Body of pancreas (tissue), 4 donors: ENCODE measurements at regions not wholly inside any gene's neighbourhood (a gene's known extent, or its start where the extent isn't known, plus 50 kb on each side); places are given as distances from the start of the nearest gene placed in this dataset.

Experiments used
- ATAC-seq: fragments of 150-250 bp; one replicate; pipeline ENCODE4 v1.9.1; 2016
- DNase-seq, 4 donors: peaks; one replicate each; pipeline ENCODE4 v3.0.0-alpha.2; 2019
- H3K27ac ChIP-seq, 4 donors: fragments of 200-600 bp; sonication (generic); 1 replicate in 3 of 4; 2 replicates in 1 of 4; pipeline versions ENCODE4 v1.5.1 to v1.6.1; 2016 to 2019; ENCODE audit warnings: mild to moderate bottlenecking in 1 of 4, mixed read lengths in 1 of 4, moderate library complexity in 1 of 4
- H3K27me3 ChIP-seq, 2 donors: fragments of 200-600 bp; sonication (generic); one replicate each; pipeline ENCODE4 v1.6.0; 2016; ENCODE audit warnings: mild to moderate bottlenecking in 1 of 2
- H3K36me3 ChIP-seq, 2 donors: fragments of 200-600 bp; sonication (generic); replicated peaks in 1 of 2; 2 replicates each; pipeline ENCODE4 v1.5.1; 2016; ENCODE audit warnings: low read depth in 2 of 2; ENCODE audit not compliant: insufficient read depth in 1 of 2
- H3K4me1 ChIP-seq: fragments of 200-600 bp; sonication (generic); one replicate; pipeline ENCODE4 v1.6.0; 2016
- H3K4me3 ChIP-seq, 2 donors: fragments of 200-600 bp; sonication (generic); 1 replicate in 1 of 2; 2 replicates in 1 of 2; pipeline ENCODE4 v1.5.1; 2016 to 2019
- H3K9me3 ChIP-seq, 3 donors: fragments of 200-600 bp; sonication (generic); 1 replicate in 2 of 3; 2 replicates in 1 of 3; pipeline ENCODE4 v1.5.1; 2016
- CTCF ChIP-seq, 7 experiments: fragments of 450-650 bp in 4 of 7; fragments of 200-600 bp in 3 of 7; sonication (generic) in 3 of 7; IDR thresholded peaks; one replicate each; pipeline ENCODE4 v1.5.1; 2016 to 2019; ENCODE audit warnings: antibody characterized with exemption in 7 of 7
- POLR2A ChIP-seq, 3 donors: fragments of 450-650 bp; IDR thresholded peaks; one replicate each; pipeline ENCODE4 v1.6.1; 2016; ENCODE audit warnings: antibody characterized with exemption in 3 of 3, mild to moderate bottlenecking in 2 of 3
- WGBS, 2 donors: methylation state at CpG; one replicate each; pipeline ENCODE4 v1.1.5; 2017; 5-methylcytosine and 5-hydroxymethylcytosine counted together
- intact Hi-C: fragments of 100-400 bp; cut with DNase I; formaldehyde crosslinking; loops from one replicate; pipeline ENCODE4 v1.15.1; 2023

DNA sequence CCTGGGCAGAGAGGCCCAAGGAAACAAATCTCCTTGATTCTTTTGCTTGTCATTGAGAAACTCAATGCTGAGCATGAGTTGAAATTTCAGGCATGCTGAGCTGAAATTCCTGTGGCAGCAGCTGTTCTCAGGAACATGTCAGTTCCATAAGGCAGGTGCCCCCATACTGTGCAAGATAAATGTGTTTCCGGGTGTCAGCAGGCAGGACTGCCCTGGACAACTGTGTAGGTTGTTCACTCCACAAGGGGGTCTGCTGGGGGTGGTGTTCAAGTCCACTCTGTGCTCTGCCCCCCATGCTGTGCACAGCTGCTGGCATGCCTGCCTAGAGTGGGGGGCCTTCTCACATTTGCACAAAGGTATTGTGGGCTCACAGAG is 133.7 kb downstream of the CTTN start:
- Histone ChIP-seq H3K9me3 (no peaks in the 10 kb centered on the region), H3K4me3 (no peak overlapping the region), H3K27ac (no peak overlapping the region), H3K4me1 (no peaks in the 10 kb centered on the region), H3K36me3 (no peaks in the 10 kb centered on the region), H3K27me3 (no peaks in the 10 kb centered on the region)
- DNase-seq (no peak), ATAC-seq (no peak)
- TF ChIP-seq CTCF (IDR thresholded peaks at IDR 0.05) (no peak), POLR2A (IDR thresholded peaks at IDR 0.05) (no peak)
- intact Hi-C loops = no loop called here
- WGBS, 2 donors = 57 to 67% methylated on average over 1 of the region's 1 CpG

DNA sequence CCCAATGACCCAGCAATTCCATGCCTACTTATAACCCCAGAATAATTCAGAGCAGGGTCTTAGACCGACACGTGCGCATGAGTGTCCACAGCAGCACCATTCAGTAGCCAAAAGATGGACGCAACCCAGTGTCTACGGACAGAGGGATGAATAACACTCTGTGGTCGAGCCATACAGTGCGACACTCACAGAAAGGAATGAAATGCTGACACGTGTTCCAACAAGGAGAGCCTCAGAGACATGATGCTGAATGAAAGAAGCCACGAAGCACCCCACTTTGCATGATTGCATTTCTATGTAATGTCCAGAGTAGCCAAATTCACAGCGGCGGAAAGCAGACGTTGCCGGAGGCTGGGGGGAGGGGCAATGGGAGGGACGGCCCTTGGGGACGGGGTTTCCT is 134.4 kb downstream of the CTTN start:
- TF ChIP-seq POLR2A (IDR thresholded peaks at IDR 0.05) (no peak), CTCF (IDR thresholded peaks at IDR 0.05) (no peak)
- ATAC-seq = no peak
- WGBS, 2 donors = 80 to 88% methylated on average over 14 to 15 of the region's 15 CpGs
- no peak overlapping the region for H3K4me3 ChIP-seq
- H3K4me1 ChIP-seq = no peaks in the 10 kb centered on the region
- no peak for DNase-seq
- H3K27ac ChIP-seq = no peak overlapping the region
- H3K36me3 ChIP-seq = no peaks in the 10 kb centered on the region
- intact Hi-C loops = no loop called here
- no peaks in the 10 kb centered on the region for H3K27me3 ChIP-seq
- H3K9me3 ChIP-seq = no peaks in the 10 kb centered on the region

- H3K27me3 ChIP-seq = no peaks in the 10 kb centered on the region
- intact Hi-C loops = no loop called here
- no peaks in the 10 kb centered on the region for H3K4me1 ChIP-seq
- no peak for DNase-seq
- H3K36me3 ChIP-seq = no peaks in the 10 kb centered on the region
- no peak overlapping the region for H3K27ac ChIP-seq
- H3K4me3 ChIP-seq = no peak overlapping the region
- no peak for ATAC-seq
- H3K9me3 ChIP-seq = no peaks in the 10 kb centered on the region
- TF ChIP-seq POLR2A (IDR thresholded peaks at IDR 0.05) (no peak), CTCF (IDR thresholded peaks at IDR 0.05) (no peak)
- WGBS, 2 donors = 85 to 88% methylated on average over 16 of the region's 16 CpGs
These were observed 137.1 kb downstream of the CTTN start for GRCh38 chr11:70535191-70535971.

DNA sequence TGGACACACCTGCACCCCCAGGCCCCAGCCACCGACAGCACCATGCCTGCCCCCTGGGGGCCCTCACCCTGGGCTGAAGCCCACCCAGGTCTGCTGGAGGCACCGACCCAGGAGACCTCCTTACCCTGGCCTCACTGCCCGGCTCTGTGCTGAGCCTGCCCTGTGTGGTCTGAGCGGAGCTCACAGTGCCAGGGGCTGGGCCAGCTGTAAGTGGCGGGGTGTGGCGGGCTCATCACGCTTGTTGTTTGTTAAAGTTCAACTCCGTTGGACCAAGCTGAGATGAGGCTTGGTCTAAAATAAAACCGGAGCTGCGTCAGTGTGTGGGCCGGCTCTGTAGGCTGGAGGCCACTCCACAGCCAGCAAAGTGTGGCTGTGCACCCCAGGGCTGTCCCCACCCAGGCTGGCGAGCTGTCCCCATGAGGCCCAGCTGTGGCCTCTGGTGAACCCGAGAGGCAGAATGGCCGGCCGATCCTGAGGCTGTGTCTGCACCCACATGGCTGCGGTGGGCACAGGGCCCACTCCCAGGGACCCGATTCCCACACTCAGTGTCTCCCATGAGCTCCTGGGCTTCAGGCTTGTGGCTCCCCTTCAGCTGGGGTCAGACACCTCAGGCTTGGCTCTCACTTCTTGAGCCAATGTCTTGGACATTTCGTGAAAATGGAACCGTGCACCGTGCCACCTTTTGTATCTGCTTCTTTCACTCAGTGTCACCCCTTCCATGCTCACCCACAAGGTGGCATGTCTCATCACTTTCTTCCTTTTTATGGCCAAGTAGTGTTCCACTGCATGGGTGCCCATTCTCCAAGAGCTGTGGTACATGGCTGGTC is 137.9 kb downstream of the CTTN start:
- Histone ChIP-seq H3K4me1 (no peaks in the 10 kb centered on the region), H3K27ac (no peak overlapping the region), H3K9me3 (no peaks in the 10 kb centered on the region), H3K36me3 (no peaks in the 10 kb centered on the region), H3K4me3 (no peak overlapping the region), H3K27me3 (no peaks in the 10 kb centered on the region)
- 89 to 99% methylated on average over 10 to 18 of the region's 20 CpGs for WGBS, 2 donors
- ATAC-seq (no peak), DNase-seq (no peak)
- TF ChIP-seq POLR2A (IDR thresholded peaks at IDR 0.05) (no peak), CTCF (IDR thresholded peaks at IDR 0.05) (no peak)
- intact Hi-C loops = no loop called here
